Neural cell (in vitro differentiated cells): ENCODE measurements at regions not wholly inside any gene's neighbourhood (a gene's known extent, or its start where the extent isn't known, plus 50 kb on each side); places are given as distances from the start of the nearest gene placed in this dataset.

ENCODE experiments used
- H2AFZ ChIP-seq: fragments of 200-600, 300-800 bp; sonication (generic), shearing (Covaris generic); 2 replicates; pipeline ENCODE4 v1.6.0; 2014; ENCODE audit warnings: low read depth, mild to moderate bottlenecking, antibody characterized with exemption, low read length, moderate library complexity
- H3F3A ChIP-seq: fragments of 200-600 bp; shearing (Covaris generic); 2 replicates; pipeline ENCODE4 v1.6.1; 2016; ENCODE audit warnings: mild to moderate bottlenecking, moderate library complexity, mixed read lengths, antibody characterized with exemption, low read length; ENCODE audit not compliant: insufficient read depth, poor library complexity, severe bottlenecking
- H3K27ac ChIP-seq: fragments of 200-600, 300-800 bp; sonication (generic), shearing (Covaris generic); 2 replicates; pipeline ENCODE4 v1.5.1; 2014; ENCODE audit warnings: mild to moderate bottlenecking, low read length, moderate library complexity
- H3K27me3 ChIP-seq: fragments of 300-800, 200-600 bp; sonication (generic), shearing (Covaris generic); 2 replicates; pipeline ENCODE4 v1.6.0; 2014; ENCODE audit warnings: mild to moderate bottlenecking, low read depth, low read length, moderate library complexity; ENCODE audit not compliant: insufficient read depth
- H3K36me3 ChIP-seq: fragments of 300-800, 200-600 bp; sonication (generic), shearing (Covaris generic); 2 replicates; pipeline ENCODE4 v1.5.1; 2014; ENCODE audit warnings: mild to moderate bottlenecking, antibody characterized with exemption, low read length, moderate library complexity; ENCODE audit not compliant: insufficient read depth
- H3K4me2 ChIP-seq: fragments of 300-800, 200-600 bp; sonication (generic), shearing (Covaris generic); 2 replicates; pipeline ENCODE4 v1.6.0; 2014; ENCODE audit warnings: mild to moderate bottlenecking, low read length
- H3K4me3 ChIP-seq: fragments of 300-800, 200-600 bp; sonication (generic), shearing (Covaris generic); 2 replicates; pipeline ENCODE4 v1.5.1; 2014; ENCODE audit warnings: mild to moderate bottlenecking, low read length, moderate library complexity
- H3K79me2 ChIP-seq: fragments of 200-600 bp; shearing (Covaris generic); replicated peaks from 2 replicates; pipeline ENCODE4 v1.6.0; 2014; ENCODE audit warnings: mild to moderate bottlenecking, low read length, moderate library complexity; ENCODE audit not compliant: insufficient read depth
- H3K9ac ChIP-seq: fragments of 300-800, 200-600 bp; sonication (generic), shearing (Covaris generic); 2 replicates; pipeline ENCODE4 v1.6.1; 2016; ENCODE audit warnings: mild to moderate bottlenecking, low read length, mixed read lengths
- H3K9me2 ChIP-seq: fragments of 200-600 bp; shearing (Covaris generic); 2 replicates; pipeline ENCODE4 v1.6.1; 2016; ENCODE audit warnings: mild to moderate bottlenecking, low read length, mixed read lengths; ENCODE audit not compliant: insufficient read depth
- H3K9me3 ChIP-seq: fragments of 200-600, 300-800 bp; sonication (generic), shearing (Covaris generic); 2 replicates; pipeline ENCODE4 v1.6.1; 2016; ENCODE audit warnings: mild to moderate bottlenecking, mixed run types, low read length, moderate library complexity, mixed read lengths
- H4K20me1 ChIP-seq: fragments of 200-600 bp; shearing (Covaris generic); 2 replicates; pipeline ENCODE4 v1.6.1; 2016; ENCODE audit warnings: mild to moderate bottlenecking, mixed run types; ENCODE audit not compliant: insufficient read depth
- CTCF ChIP-seq: fragments of 450-650 bp; IDR thresholded peaks from 2 replicates; pipeline ENCODE4 v1.5.1; 2014; ENCODE audit warnings: antibody characterized with exemption, mild to moderate bottlenecking, moderate library complexity; ENCODE audit not compliant: poor library complexity, severe bottlenecking
- EP300 ChIP-seq: fragments of 450-650 bp; conservative IDR thresholded peaks from 2 replicates; pipeline ENCODE4 v1.6.1; 2014; ENCODE audit warnings: antibody characterized with exemption, mild to moderate bottlenecking, moderate library complexity; ENCODE audit not compliant: poor library complexity, severe bottlenecking
- EZH2 ChIP-seq: fragments of 200-600, 300-800 bp; shearing (Covaris generic), sonication (generic); IDR thresholded peaks from 2 replicates; pipeline ENCODE4 v1.6.1; 2014; ENCODE audit warnings: antibody characterized with exemption, low read length, borderline replicate concordance, mild to moderate bottlenecking; ENCODE audit not compliant: insufficient read depth, poor library complexity, severe bottlenecking
- MXI1 ChIP-seq: fragments of 450-650 bp; conservative IDR thresholded peaks from 2 replicates; pipeline ENCODE4 v1.6.1; 2014; ENCODE audit warnings: antibody characterized with exemption, mild to moderate bottlenecking; ENCODE audit not compliant: poor library complexity, severe bottlenecking
- POLR2AphosphoS5 ChIP-seq: IDR thresholded peaks from 2 replicates; pipeline ENCODE4 v1.6.1; 2012
- RAD21 ChIP-seq: fragments of 450-650 bp; conservative IDR thresholded peaks from 2 replicates; pipeline ENCODE4 v1.6.1; 2014; ENCODE audit warnings: antibody characterized with exemption, mild to moderate bottlenecking, moderate library complexity
- REST ChIP-seq: IDR thresholded peaks from 2 replicates; pipeline ENCODE4 v1.6.1; 2012; ENCODE audit warnings: borderline replicate concordance
- SMC3 ChIP-seq: fragments of 450-650 bp; conservative IDR thresholded peaks from 2 replicates; pipeline ENCODE4 v1.6.1; 2014; ENCODE audit warnings: antibody characterized with exemption, mild to moderate bottlenecking, moderate library complexity; ENCODE audit not compliant: poor library complexity
- TAF1 ChIP-seq: IDR thresholded peaks from 2 replicates; pipeline ENCODE4 v1.6.1; 2012; ENCODE audit warnings: low read depth

- Histone ChIP-seq H3K9me2 (no peaks in the 10 kb centered on the region), H3K4me2 (no peak overlapping the region), H3K27ac (no peak overlapping the region), H2AFZ (no peak overlapping the region), H3K27me3 (no peaks in the 10 kb centered on the region), H3K36me3 (no peaks in the 10 kb centered on the region), H3K4me3 (no peak overlapping the region), H3F3A (no peaks in the 10 kb centered on the region), H4K20me1 (no peaks in the 10 kb centered on the region), H3K9me3 (no peaks in the 10 kb centered on the region), H3K79me2 (no peaks in the 10 kb centered on the region), H3K9ac (no peak overlapping the region)
- TF ChIP-seq EP300 = no peak
Observed at GRCh38 chr5:4359847-4360246, 764.2 kb downstream of the IRX1 start.

- no peaks in the 10 kb centered on the region for H3F3A ChIP-seq
- H2AFZ ChIP-seq = no peak overlapping the region
- H3K4me2 ChIP-seq = no peak overlapping the region
- no peaks in the 10 kb centered on the region for H4K20me1 ChIP-seq
- H3K27ac ChIP-seq = no peak overlapping the region
- no peaks in the 10 kb centered on the region for H3K27me3 ChIP-seq
- no peaks in the 10 kb centered on the region for H3K9me3 ChIP-seq
- no peak overlapping the region for H3K4me3 ChIP-seq
- H3K79me2 ChIP-seq = no peaks in the 10 kb centered on the region
- no peaks in the 10 kb centered on the region for H3K9me2 ChIP-seq
- H3K36me3 ChIP-seq = no peaks in the 10 kb centered on the region
- H3K9ac ChIP-seq = no peak overlapping the region
- TF ChIP-seq REST (no peak), SMC3 (no peak), MXI1 (no peak), TAF1 (no peak), CTCF (no peak), POLR2AphosphoS5 (no peak), EZH2 (no peak), RAD21 (no peak), EP300 (no peak)
Observed at GRCh38 chr5:4361753-4362152, 766.1 kb downstream of the IRX1 start.

- no peaks in the 10 kb centered on the region for H3K9me2 ChIP-seq
Observed at GRCh38 chr5:4362411-4362810, 766.8 kb downstream of the IRX1 start.

More at GRCh38 chr5:4362411-4362810, 766.8 kb downstream of the IRX1 start:
- Histone ChIP-seq H4K20me1 (no peaks in the 10 kb centered on the region), H3K79me2 (no peaks in the 10 kb centered on the region), H2AFZ (no peak overlapping the region), H3K4me3 (no peak overlapping the region), H3K9me3 (no peaks in the 10 kb centered on the region), H3F3A (no peaks in the 10 kb centered on the region), H3K9ac (no peak overlapping the region), H3K4me2 (no peak overlapping the region), H3K27me3 (no peaks in the 10 kb centered on the region), H3K36me3 (no peaks in the 10 kb centered on the region), H3K27ac (no peak overlapping the region)
- TF ChIP-seq POLR2AphosphoS5 = no peak
- no peak for TF ChIP-seq SMC3
